Cardiac muscle cell (in vitro differentiated cells and primary cell): ENCODE measurements at regions not wholly inside any gene's neighbourhood (a gene's known extent, or its start where the extent isn't known, plus 50 kb on each side); places are given as distances from the start of the nearest gene placed in this dataset.
A peak's percentile ranks its signal among the peaks of the same experiment; 100 is the strongest.

Source experiments
- DNase-seq, 2 donors: peaks; one replicate each; pipeline versions ENCODE4 v3.0.0 to v3.0.0-alpha.2; 2010 to 2017; ENCODE audit warnings: low read depth in 1 of 2, low spot score in 1 of 2
- H3K27ac ChIP-seq: fragments of 200-600 bp; sonication (generic); 2 replicates; pipeline ENCODE4 v1.5.1; 2016
- H3K27me3 ChIP-seq: fragments of 200-600 bp; sonication (generic); 2 replicates; pipeline ENCODE4 v1.6.0; 2016; ENCODE audit warnings: control low read depth
- H3K36me3 ChIP-seq: fragments of 200-600 bp; sonication (generic); 2 replicates; pipeline ENCODE4 v1.5.1; 2016; ENCODE audit warnings: control low read depth
- H3K4me1 ChIP-seq: fragments of 200-600 bp; sonication (generic); 2 replicates; pipeline ENCODE4 v1.8.1; 2017; ENCODE audit warnings: low read depth, mild to moderate bottlenecking, mixed run types
- H3K4me3 ChIP-seq: fragments of 200-600 bp; sonication (generic); 2 replicates; pipeline ENCODE4 v1.5.1; 2016; ENCODE audit warnings: mild to moderate bottlenecking
- H3K9me3 ChIP-seq: fragments of 200-600 bp; sonication (generic); 2 replicates; pipeline ENCODE4 v1.5.1; 2017; ENCODE audit warnings: low read depth, mild to moderate bottlenecking, control low read depth
- TF ChIP-seq, protein P1 (sequence below): IDR thresholded peaks from 2 replicates; pipeline ENCODE4 v1.5.1; 2012; ENCODE audit warnings: low read depth, mild to moderate bottlenecking, low read length

- TF ChIP-seq, protein P1, sequence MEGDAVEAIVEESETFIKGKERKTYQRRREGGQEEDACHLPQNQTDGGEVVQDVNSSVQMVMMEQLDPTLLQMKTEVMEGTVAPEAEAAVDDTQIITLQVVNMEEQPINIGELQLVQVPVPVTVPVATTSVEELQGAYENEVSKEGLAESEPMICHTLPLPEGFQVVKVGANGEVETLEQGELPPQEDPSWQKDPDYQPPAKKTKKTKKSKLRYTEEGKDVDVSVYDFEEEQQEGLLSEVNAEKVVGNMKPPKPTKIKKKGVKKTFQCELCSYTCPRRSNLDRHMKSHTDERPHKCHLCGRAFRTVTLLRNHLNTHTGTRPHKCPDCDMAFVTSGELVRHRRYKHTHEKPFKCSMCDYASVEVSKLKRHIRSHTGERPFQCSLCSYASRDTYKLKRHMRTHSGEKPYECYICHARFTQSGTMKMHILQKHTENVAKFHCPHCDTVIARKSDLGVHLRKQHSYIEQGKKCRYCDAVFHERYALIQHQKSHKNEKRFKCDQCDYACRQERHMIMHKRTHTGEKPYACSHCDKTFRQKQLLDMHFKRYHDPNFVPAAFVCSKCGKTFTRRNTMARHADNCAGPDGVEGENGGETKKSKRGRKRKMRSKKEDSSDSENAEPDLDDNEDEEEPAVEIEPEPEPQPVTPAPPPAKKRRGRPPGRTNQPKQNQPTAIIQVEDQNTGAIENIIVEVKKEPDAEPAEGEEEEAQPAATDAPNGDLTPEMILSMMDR: no peak
These were observed 50.9 kb downstream of the DISP1 start for GRCh38 chr1:222865718-222866117.

DNA sequence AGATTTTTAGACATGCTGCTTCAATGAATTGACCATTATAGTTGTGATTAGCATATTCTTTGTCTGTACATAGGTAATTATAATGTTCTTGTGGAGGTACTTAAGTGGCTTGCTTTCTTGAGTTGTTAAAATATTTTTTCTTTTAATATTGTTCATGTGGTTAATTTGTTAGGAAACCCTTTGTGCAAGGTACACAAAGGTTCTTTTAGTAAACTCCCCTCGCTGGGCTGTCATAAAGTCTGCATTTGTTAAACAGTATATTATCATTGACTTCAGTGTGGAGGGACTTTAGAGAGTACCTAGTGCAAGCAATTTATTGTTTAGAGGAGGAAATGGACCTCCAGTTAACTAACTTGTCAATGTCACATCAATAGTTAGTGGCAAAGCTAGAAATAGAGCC lies 52.5 kb downstream of the DISP1 start:
- DNase-seq: no peak
- Histone ChIP-seq H3K36me3 (no peaks in the 10 kb centered on the region), H3K9me3 (no peaks in the 10 kb centered on the region), H3K27me3 (no peaks in the 10 kb centered on the region), H3K4me1 (no peaks in the 10 kb centered on the region), H3K27ac (no peak overlapping the region), H3K4me3 (no peak overlapping the region)
- TF ChIP-seq, protein P1: no peak

More at GRCh38 chr1:222865718-222866117, 50.9 kb downstream of the DISP1 start:
- no peaks in the 10 kb centered on the region for H3K9me3 ChIP-seq
- DNase-seq: no peak
- no peaks in the 10 kb centered on the region for H3K36me3 ChIP-seq
- no peaks in the 10 kb centered on the region for H3K4me1 ChIP-seq
- H3K4me3 ChIP-seq: no peak overlapping the region
- H3K27ac ChIP-seq: no peak overlapping the region
- no peaks in the 10 kb centered on the region for H3K27me3 ChIP-seq

DNA sequence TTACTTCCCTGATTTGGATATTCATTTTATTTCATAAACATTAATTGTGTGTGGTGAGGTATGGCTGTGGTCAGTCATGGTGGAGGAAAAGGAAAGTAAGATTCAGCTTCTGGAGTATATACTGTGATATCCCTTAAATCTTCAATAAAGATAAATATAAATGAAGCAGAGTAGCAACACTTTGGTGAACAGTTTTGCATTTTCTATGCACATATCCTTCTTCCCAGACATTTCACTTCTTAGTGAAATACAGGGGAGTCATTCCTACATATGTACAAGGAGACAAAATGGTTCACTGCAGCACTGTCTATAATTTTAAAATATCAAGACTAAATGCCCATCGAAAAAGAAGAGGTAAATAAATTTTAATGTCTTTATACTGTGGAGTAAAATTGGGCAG lies 61.3 kb downstream of the DISP1 start:
- H3K9me3 ChIP-seq: no peaks in the 10 kb centered on the region
- DNase-seq: no peak
- TF ChIP-seq, protein P1: no peak

GRCh38 chr1:222877854-222878253 lies 63.0 kb downstream of the DISP1 start:
- TF ChIP-seq, protein P1: no peak
- DNase-seq: peak in 1 of 2 donors; percentile 58
- H3K4me3 ChIP-seq: no peak overlapping the region
- H3K36me3 ChIP-seq: no peaks in the 10 kb centered on the region
- H3K4me1 ChIP-seq: peaks cover 3% of the 10 kb centered on the region
- no peak overlapping the region for H3K27ac ChIP-seq
- H3K9me3 ChIP-seq: no peaks in the 10 kb centered on the region
- H3K27me3 ChIP-seq: no peaks in the 10 kb centered on the region

More for the DNA sequence above, 61.3 kb downstream of the DISP1 start:
- H3K27ac ChIP-seq: no peak overlapping the region
- no peaks in the 10 kb centered on the region for H3K4me1 ChIP-seq
- no peaks in the 10 kb centered on the region for H3K36me3 ChIP-seq
- H3K27me3 ChIP-seq: no peaks in the 10 kb centered on the region
- H3K4me3 ChIP-seq: no peak overlapping the region

DNA sequence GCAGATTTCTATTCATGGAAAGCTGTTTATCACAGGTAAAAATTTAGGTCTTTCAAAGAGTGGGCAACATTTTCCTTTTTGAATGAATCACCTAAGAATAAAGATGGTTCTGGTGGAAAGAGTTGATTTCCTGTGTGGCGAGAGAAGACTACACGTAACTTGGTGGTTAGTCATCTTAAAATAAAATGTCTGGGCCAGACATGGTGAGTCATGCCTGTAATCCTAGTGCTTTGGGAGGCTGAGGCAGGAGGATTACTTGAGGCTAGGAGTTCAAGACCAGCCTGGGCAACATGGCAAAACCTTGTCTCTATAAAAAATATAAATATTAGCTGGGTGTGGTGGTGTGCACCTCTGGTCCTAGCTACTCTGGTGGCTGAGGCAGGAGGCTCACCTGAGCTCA lies 65.7 kb downstream of the DISP1 start:
- Histone ChIP-seq H3K4me1 (peaks cover 3% of the 10 kb centered on the region), H3K9me3 (no peaks in the 10 kb centered on the region), H3K4me3 (no peak overlapping the region), H3K27ac (no peak overlapping the region), H3K27me3 (no peaks in the 10 kb centered on the region), H3K36me3 (no peaks in the 10 kb centered on the region)
- TF ChIP-seq, protein P1: no peak
- DNase-seq: peak in 1 of 2 donors; percentile 50

DNA sequence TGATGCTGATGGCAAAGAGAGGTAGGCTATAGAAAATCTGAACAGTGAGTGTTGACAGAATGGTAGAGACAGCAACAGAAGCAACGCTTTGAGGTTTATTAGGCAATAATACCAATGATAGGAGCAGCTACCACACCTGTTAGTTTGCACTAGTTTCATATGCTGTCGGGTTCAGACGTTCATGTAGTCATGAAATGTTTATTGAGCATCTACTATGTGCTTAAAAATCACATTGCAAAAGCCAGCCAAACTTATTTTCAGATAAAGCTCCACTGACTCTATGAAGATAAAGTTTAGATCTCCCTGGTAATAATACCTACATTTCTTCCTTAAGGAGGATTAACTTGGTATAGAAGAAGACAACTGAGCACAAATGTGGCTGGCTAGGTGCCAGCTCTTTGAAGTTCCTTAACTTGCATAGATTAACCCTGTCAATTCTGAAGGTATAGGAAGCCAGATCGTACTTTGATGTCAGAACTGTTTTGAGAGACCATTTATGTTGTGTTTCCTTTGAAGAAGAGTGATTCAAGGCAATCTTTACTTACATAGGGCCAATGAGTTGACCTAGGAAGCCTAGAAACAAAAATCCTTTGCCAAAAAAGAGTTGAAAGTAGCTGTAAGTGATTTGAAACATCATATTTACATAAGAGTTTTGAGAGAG lies 71.5 kb downstream of the DISP1 start:
- no peak overlapping the region for H3K27ac ChIP-seq
- TF ChIP-seq, protein P1: no peak
- no peak for DNase-seq
- H3K4me3 ChIP-seq: no peak overlapping the region
- H3K9me3 ChIP-seq: no peaks in the 10 kb centered on the region
- no peaks in the 10 kb centered on the region for H3K36me3 ChIP-seq
- H3K27me3 ChIP-seq: no peaks in the 10 kb centered on the region
- H3K4me1 ChIP-seq: peaks cover 8% of the 10 kb centered on the region
